Type B pancreatic cell (in vitro differentiated cells): ENCODE measurements at regions not wholly inside any gene's neighbourhood (a gene's known extent, or its start where the extent isn't known, plus 50 kb on each side); places are given as distances from the start of the nearest gene placed in this dataset.

Experiments
- DNase-seq: peaks from one replicate; pipeline ENCODE4 v3.0.0; 2021; ENCODE audit warnings: mixed read lengths; ENCODE audit not compliant: unreplicated experiment; ENCODE audit errors: extremely low spot score
- H3K27ac Mint-ChIP-seq: 2 replicates; pipeline ENCODE4 v1.8.0; 2021; ENCODE audit warnings: mild to moderate bottlenecking, mixed read lengths
- H3K27me3 Mint-ChIP-seq: 2 replicates; pipeline ENCODE4 v1.8.0; 2021; ENCODE audit warnings: mixed read lengths
- H3K36me3 Mint-ChIP-seq: 2 replicates; pipeline ENCODE4 v1.8.0; 2021; ENCODE audit warnings: mixed read lengths
- H3K4me1 Mint-ChIP-seq: one replicate; pipeline ENCODE4 v1.8.0; 2021; ENCODE audit warnings: mixed read lengths; ENCODE audit not compliant: unreplicated experiment
- H3K4me3 Mint-ChIP-seq: 2 replicates; pipeline ENCODE4 v1.8.0; 2021; ENCODE audit warnings: mild to moderate bottlenecking, mixed read lengths
- H3K9me3 Mint-ChIP-seq: 2 replicates; pipeline ENCODE4 v1.8.0; 2021; ENCODE audit warnings: mixed read lengths
- CTCF ChIP-seq: fragments of 200-600 bp; sonication (generic); conservative IDR thresholded peaks from 2 replicates; pipeline ENCODE4 v1.5.0; 2021; ENCODE audit warnings: antibody characterized with exemption, mild to moderate bottlenecking

DNA sequence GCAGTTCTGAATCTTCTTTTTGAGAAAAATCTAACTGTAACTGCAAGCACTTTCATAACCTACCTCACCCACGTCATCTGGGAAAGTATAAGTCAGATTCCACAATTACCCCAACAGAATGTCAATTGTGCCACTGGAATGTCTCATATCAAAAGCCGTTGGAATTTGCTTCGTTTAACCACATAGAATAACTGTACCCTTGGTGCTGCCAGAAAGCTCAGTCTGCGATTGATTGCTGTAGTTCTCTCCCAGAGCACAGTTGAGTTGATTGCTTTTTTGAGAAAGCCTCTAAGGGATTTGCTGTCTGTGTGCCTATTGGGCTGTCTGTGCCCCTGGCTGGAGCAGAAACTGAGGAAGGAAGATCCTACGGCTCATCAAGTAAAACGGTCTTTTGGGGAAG is 583.6 kb downstream of the TMEM38B start:
- TF ChIP-seq CTCF: no peak
- no peaks in the 10 kb centered on the region for H3K4me1 Mint-ChIP-seq
- H3K27ac Mint-ChIP-seq: no peak overlapping the region
- no peak overlapping the region for H3K4me3 Mint-ChIP-seq
- H3K36me3 Mint-ChIP-seq: no peaks in the 10 kb centered on the region
- no peaks in the 10 kb centered on the region for H3K27me3 Mint-ChIP-seq
- DNase-seq: no peak
- peaks cover 12% of the 10 kb centered on the region for H3K9me3 Mint-ChIP-seq

DNA sequence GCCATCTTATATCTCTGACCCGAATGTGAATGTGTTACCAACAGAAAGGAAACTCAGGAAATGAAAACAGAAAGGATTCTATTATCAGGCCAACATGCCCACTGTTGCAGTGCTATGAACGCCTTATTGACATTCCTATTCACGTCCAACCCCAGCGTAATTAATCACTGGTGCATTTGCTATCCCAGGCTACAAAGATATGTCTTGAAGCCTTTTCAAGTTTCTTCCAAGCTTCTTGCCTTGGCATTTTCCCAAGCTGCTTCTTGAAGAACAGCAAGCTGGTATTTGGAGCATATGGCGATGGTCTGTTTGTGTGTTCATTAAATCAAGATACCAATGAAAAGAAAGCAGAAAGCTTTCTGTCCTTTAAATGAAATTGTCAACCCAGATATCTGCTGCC is 579.2 kb upstream of the ZNF462 start:
- no peak for DNase-seq
- peaks cover 18% of the 10 kb centered on the region for H3K4me1 Mint-ChIP-seq
- TF ChIP-seq CTCF: no peak
- H3K27ac Mint-ChIP-seq: no peak overlapping the region
- no peaks in the 10 kb centered on the region for H3K36me3 Mint-ChIP-seq
- H3K4me3 Mint-ChIP-seq: no peak overlapping the region
- peaks cover 4% of the 10 kb centered on the region for H3K9me3 Mint-ChIP-seq
- no peaks in the 10 kb centered on the region for H3K27me3 Mint-ChIP-seq

- Mint-ChIP-seq H3K27me3 (no peaks in the 10 kb centered on the region), H3K4me1 (peaks cover 18% of the 10 kb centered on the region), H3K27ac (no peak overlapping the region), H3K36me3 (no peaks in the 10 kb centered on the region), H3K9me3 (peaks cover 4% of the 10 kb centered on the region), H3K4me3 (no peak overlapping the region)
- DNase-seq: no peak
- peak; percentile 63 for TF ChIP-seq CTCF
Observed at GRCh38 chr9:106284296-106284695, 578.7 kb upstream of the ZNF462 start.

GRCh38 chr9:106286249-106286648 is 576.7 kb upstream of the ZNF462 start:
- no peaks in the 10 kb centered on the region for H3K27me3 Mint-ChIP-seq
- no peak overlapping the region for H3K4me3 Mint-ChIP-seq
- no peak for DNase-seq
- peaks cover 18% of the 10 kb centered on the region for H3K4me1 Mint-ChIP-seq
- H3K36me3 Mint-ChIP-seq: no peaks in the 10 kb centered on the region
- peak; percentile 70 for TF ChIP-seq CTCF
- H3K27ac Mint-ChIP-seq: peak overlapping the region; percentile 29
- no peaks in the 10 kb centered on the region for H3K9me3 Mint-ChIP-seq

DNA sequence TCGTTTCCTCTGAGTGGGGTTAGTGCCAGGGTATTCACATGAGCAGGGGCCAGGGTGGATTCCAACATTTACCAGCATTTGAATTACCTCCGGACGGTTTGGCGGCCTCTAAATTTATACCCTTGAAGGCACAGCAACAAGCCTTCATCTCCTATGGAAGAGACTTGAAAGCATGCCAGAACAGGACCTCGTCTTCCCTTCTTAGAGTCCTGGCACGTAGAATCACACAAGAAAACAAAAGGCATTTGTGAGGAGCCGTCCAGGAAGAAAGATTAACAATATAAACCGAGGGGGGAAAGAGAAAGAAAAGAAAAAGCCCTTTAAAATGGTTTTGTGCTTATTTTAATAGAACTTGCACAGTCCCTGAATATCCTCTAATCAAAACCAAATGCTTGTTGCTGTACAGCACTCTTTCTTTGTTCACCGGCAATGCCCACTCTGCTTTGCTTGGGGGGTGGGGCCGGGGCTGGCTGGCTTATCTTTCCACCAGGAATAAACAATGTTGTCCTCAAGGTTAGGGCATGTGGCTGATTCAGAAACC is 575.8 kb upstream of the ZNF462 start:
- H3K27ac Mint-ChIP-seq: peak overlapping the region; percentile 82
- H3K27me3 Mint-ChIP-seq: no peaks in the 10 kb centered on the region
- TF ChIP-seq CTCF: no peak
- H3K4me1 Mint-ChIP-seq: peaks cover 18% of the 10 kb centered on the region
- no peak for DNase-seq
- H3K36me3 Mint-ChIP-seq: no peaks in the 10 kb centered on the region
- no peaks in the 10 kb centered on the region for H3K9me3 Mint-ChIP-seq
- peak overlapping the region; percentile 45 for H3K4me3 Mint-ChIP-seq

- Mint-ChIP-seq H3K4me3 (peak overlapping the region; percentile 13), H3K27ac (peak overlapping the region; percentile 82), H3K9me3 (peaks cover under 1% of the 10 kb centered on the region), H3K4me1 (peaks cover 18% of the 10 kb centered on the region), H3K27me3 (no peaks in the 10 kb centered on the region), H3K36me3 (no peaks in the 10 kb centered on the region)
- TF ChIP-seq CTCF: no peak
- no peak for DNase-seq
Observed at GRCh38 chr9:106287731-106288130, 575.2 kb upstream of the ZNF462 start.
